ENCODE measurements at regions not wholly inside any gene's neighbourhood (a gene's known extent, or its start where the extent isn't known, plus 50 kb on each side); places are given as distances from the start of the nearest gene placed in this dataset.

DNA sequence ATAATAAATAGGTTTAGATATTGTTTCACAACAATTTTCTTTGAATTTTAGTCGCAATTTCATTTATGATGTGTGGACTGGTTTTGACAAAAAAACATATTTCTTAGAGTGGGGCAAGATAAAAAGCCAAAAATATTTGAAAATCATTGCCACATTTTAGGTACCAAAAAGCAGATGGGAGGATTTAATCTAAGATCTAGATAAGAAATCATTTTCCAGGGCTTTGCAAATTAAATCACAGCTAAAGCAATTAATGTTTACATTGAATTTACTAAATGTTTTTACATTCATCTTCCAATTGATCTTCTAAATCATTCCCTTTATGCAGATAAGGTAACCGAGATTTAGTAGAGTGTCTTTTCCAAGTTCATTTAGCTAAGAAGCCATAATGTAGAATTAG, 1386.0 kb upstream of the TENM4 start:
- TF ChIP-seq, protein P1, sequence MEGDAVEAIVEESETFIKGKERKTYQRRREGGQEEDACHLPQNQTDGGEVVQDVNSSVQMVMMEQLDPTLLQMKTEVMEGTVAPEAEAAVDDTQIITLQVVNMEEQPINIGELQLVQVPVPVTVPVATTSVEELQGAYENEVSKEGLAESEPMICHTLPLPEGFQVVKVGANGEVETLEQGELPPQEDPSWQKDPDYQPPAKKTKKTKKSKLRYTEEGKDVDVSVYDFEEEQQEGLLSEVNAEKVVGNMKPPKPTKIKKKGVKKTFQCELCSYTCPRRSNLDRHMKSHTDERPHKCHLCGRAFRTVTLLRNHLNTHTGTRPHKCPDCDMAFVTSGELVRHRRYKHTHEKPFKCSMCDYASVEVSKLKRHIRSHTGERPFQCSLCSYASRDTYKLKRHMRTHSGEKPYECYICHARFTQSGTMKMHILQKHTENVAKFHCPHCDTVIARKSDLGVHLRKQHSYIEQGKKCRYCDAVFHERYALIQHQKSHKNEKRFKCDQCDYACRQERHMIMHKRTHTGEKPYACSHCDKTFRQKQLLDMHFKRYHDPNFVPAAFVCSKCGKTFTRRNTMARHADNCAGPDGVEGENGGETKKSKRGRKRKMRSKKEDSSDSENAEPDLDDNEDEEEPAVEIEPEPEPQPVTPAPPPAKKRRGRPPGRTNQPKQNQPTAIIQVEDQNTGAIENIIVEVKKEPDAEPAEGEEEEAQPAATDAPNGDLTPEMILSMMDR (IDR thresholded peaks at IDR 0.05), result no peak
- no peaks in the 10 kb centered on the region for H3K36me3 Mint-ChIP-seq (ENCODE audit: low read depth)
- H3K9me3 Mint-ChIP-seq, result peaks cover 3% of the 10 kb centered on the region
- Histone ChIP-seq H3K27ac (ENCODE audit: low read depth in 1 of 2, low read length in 2 of 2) (no peak overlapping the region), H3K4me3 (ENCODE audit: low read length) (no peak overlapping the region), H3K4me1 (ENCODE audit: insufficient read depth, low read length) (no peaks in the 10 kb centered on the region), H3K36me3 (ENCODE audit: insufficient read depth, low read length) (no peaks in the 10 kb centered on the region), H3K9me3 (ENCODE audit: control insufficient read depth in 1 of 2, insufficient read depth in 1 of 2, low read length in 2 of 2) (no peaks in the 10 kb centered on the region), H3K27me3 (ENCODE audit: control insufficient read depth in 1 of 2, insufficient read depth in 2 of 2, low read length in 2 of 2) (no peaks in the 10 kb centered on the region)
- ATAC-seq (ENCODE audit: poor library complexity) (no peak), DNase-seq (no peak)
- no peaks in the 10 kb centered on the region for H3K4me1 Mint-ChIP-seq (ENCODE audit: low read depth)
- no peaks in the 10 kb centered on the region for H3K27me3 Mint-ChIP-seq
- CTCF ChIA-PET, result no interaction called here
- H3K4me3 Mint-ChIP-seq, result no peak overlapping the region
- intact Hi-C loops (cut with DNase I, micrococcal nuclease), result no loop called here
- H3K27ac Mint-ChIP-seq, result no peak overlapping the region
- POLR2A ChIA-PET, result no interaction called here

DNA sequence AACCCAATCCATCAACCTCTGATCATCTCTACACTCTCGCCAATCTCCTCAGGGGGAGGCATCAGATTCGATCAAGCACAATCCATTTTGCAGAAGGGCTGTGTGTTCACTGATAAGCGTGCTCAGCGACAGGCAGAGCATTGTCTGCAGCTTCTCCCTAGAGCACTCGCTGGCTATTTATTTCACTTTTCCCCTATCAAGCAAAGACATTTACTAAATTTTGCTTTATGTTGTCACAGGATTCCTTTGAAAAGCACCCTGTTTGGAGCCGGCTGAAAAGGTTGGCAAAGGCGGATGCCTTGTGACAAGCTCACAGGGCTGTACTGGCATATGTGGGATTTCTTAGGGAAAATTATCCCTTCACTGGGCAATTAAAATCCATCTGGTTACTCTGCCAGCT, 1381.5 kb upstream of the TENM4 start:
- Histone ChIP-seq H3K36me3 (ENCODE audit: insufficient read depth, low read length) (no peaks in the 10 kb centered on the region), H3K9me3 (ENCODE audit: control insufficient read depth in 1 of 2, insufficient read depth in 1 of 2, low read length in 2 of 2) (no peaks in the 10 kb centered on the region), H3K4me1 (ENCODE audit: insufficient read depth, low read length) (no peaks in the 10 kb centered on the region), H3K27ac (ENCODE audit: low read depth in 1 of 2, low read length in 2 of 2) (no peak overlapping the region), H3K27me3 (ENCODE audit: control insufficient read depth in 1 of 2, insufficient read depth in 2 of 2, low read length in 2 of 2) (no peaks in the 10 kb centered on the region), H3K4me3 (ENCODE audit: low read length) (no peak overlapping the region)
- no peaks in the 10 kb centered on the region for H3K36me3 Mint-ChIP-seq (ENCODE audit: low read depth)
- ChIA-PET CTCF (no interaction called here), POLR2A (no interaction called here)
- ATAC-seq (ENCODE audit: poor library complexity) (no peak), DNase-seq (no peak)
- H3K9me3 Mint-ChIP-seq, result peaks cover 9% of the 10 kb centered on the region
- no peaks in the 10 kb centered on the region for H3K27me3 Mint-ChIP-seq
- H3K4me1 Mint-ChIP-seq (ENCODE audit: low read depth), result no peaks in the 10 kb centered on the region
- TF ChIP-seq, protein P1 (IDR thresholded peaks at IDR 0.05), result no peak
- no peak overlapping the region for H3K4me3 Mint-ChIP-seq
- H3K27ac Mint-ChIP-seq, result no peak overlapping the region
- intact Hi-C loops (cut with DNase I, micrococcal nuclease), result no loop called here

DNA sequence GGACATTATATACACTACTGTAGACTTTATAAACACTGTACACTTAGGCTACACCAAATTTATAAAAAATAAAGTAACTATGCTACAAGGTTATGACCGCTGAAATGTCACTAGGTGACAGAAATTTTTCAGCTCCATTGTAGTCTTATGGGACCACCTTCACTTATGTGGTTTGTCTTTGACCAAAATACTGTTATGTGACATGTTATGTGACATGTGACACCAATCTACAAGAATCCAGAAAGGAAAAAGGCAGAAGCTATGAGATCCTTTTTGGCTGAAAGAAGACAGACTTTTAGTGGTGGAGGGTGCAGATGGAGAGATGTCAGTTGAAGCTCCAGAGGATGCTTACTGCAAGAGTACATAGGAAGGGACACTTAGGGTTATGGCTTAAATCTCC, 1378.4 kb upstream of the TENM4 start:
- DNase-seq, result no peak
- intact Hi-C loops (cut with DNase I, micrococcal nuclease), result no loop called here
- no peaks in the 10 kb centered on the region for H3K36me3 Mint-ChIP-seq (ENCODE audit: low read depth)
- ATAC-seq (ENCODE audit: poor library complexity), result no peak
- H3K4me1 Mint-ChIP-seq (ENCODE audit: low read depth), result no peaks in the 10 kb centered on the region
- H3K9me3 ChIP-seq (ENCODE audit: control insufficient read depth in 1 of 2, insufficient read depth in 1 of 2, low read length in 2 of 2), result no peaks in the 10 kb centered on the region
- peaks cover 9% of the 10 kb centered on the region for H3K9me3 Mint-ChIP-seq
- H3K4me1 ChIP-seq (ENCODE audit: insufficient read depth, low read length), result no peaks in the 10 kb centered on the region
- H3K36me3 ChIP-seq (ENCODE audit: insufficient read depth, low read length), result no peaks in the 10 kb centered on the region
- TF ChIP-seq, protein P1 (IDR thresholded peaks at IDR 0.05), result no peak
- no peak overlapping the region for H3K27ac ChIP-seq (ENCODE audit: low read depth in 1 of 2, low read length in 2 of 2)
- no peak overlapping the region for H3K4me3 Mint-ChIP-seq
- no peak overlapping the region for H3K27ac Mint-ChIP-seq
- H3K27me3 Mint-ChIP-seq, result no peaks in the 10 kb centered on the region
- POLR2A ChIA-PET, result no interaction called here
- H3K4me3 ChIP-seq (ENCODE audit: low read length), result no peak overlapping the region
- H3K27me3 ChIP-seq (ENCODE audit: control insufficient read depth in 1 of 2, insufficient read depth in 2 of 2, low read length in 2 of 2), result no peaks in the 10 kb centered on the region
- CTCF ChIA-PET, result no interaction called here

Data from CD4-positive, alpha-beta T cell (primary cell).